ENCODE measurements at regions not wholly inside any gene's neighbourhood (a gene's known extent, or its start where the extent isn't known, plus 50 kb on each side); places are given as distances from the start of the nearest gene placed in this dataset.

GRCh38 chr6:60687085-60687484 is 1598.9 kb downstream of the KHDRBS2 start (continued):
- TF ChIP-seq, protein P1, sequence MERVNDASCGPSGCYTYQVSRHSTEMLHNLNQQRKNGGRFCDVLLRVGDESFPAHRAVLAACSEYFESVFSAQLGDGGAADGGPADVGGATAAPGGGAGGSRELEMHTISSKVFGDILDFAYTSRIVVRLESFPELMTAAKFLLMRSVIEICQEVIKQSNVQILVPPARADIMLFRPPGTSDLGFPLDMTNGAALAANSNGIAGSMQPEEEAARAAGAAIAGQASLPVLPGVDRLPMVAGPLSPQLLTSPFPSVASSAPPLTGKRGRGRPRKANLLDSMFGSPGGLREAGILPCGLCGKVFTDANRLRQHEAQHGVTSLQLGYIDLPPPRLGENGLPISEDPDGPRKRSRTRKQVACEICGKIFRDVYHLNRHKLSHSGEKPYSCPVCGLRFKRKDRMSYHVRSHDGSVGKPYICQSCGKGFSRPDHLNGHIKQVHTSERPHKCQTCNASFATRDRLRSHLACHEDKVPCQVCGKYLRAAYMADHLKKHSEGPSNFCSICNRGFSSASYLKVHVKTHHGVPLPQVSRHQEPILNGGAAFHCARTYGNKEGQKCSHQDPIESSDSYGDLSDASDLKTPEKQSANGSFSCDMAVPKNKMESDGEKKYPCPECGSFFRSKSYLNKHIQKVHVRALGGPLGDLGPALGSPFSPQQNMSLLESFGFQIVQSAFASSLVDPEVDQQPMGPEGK (CRISPR knock-in tag; IDR thresholded peaks at IDR 0.05; ENCODE audit: borderline replicate concordance) = no peak
- no peak for TF ChIP-seq NR2C1 (IDR thresholded peaks at IDR 0.05)
- TF ChIP-seq NR2C1 (tag; IDR thresholded peaks at IDR 0.05) = no peak
- no peak for TF ChIP-seq SMAD1 (IDR thresholded peaks at IDR 0.05; ENCODE audit: low read depth, low read length, partially characterized antibody)

GRCh38 chr6:60681806-60682205 is 1604.2 kb downstream of the KHDRBS2 start:
- no peaks in the 10 kb centered on the region for H3K36me3 ChIP-seq (ENCODE audit: control insufficient read depth, insufficient read depth, low read length)
- in situ Hi-C loops (cut with MboI) = no loop called here
- ATAC-seq (no peak), DNase-seq (ENCODE audit: extremely low read depth in 1 of 4, low spot score in 3 of 4) (no peak), FAIRE-seq (no peak)
- H3K27ac ChIP-seq (ENCODE audit: extremely low read depth, low read depth, low read length) = no peak overlapping the region
- no peak overlapping the region for H3K9ac ChIP-seq (ENCODE audit: insufficient read depth in 1 of 2, low read depth in 2 of 2, low read length in 2 of 2)
- no peak overlapping the region for H2AFZ ChIP-seq (ENCODE audit: low read depth, low read length)
- no peak overlapping the region for H3K4me3 ChIP-seq
- H3K4me2 ChIP-seq (ENCODE audit: insufficient read depth, low read length) = no peak overlapping the region
- no TSS peak for BruUV-seq (replicated peaks)
- CTCF ChIA-PET (ENCODE audit: low intra/inter-chr PET ratio) = no interaction called here
- no peaks in the 10 kb centered on the region for H3K79me2 ChIP-seq (ENCODE audit: control insufficient read depth, insufficient read depth, low read length)
- no peaks in the 10 kb centered on the region for H4K20me1 ChIP-seq (replicated peaks; ENCODE audit: control insufficient read depth, insufficient read depth, low read length)
- no peaks in the 10 kb centered on the region for H3K9me1 ChIP-seq (ENCODE audit: control insufficient read depth, insufficient read depth, low read length)
- intact Hi-C loops (cut with micrococcal nuclease) = no loop called here
- H3K9me3 ChIP-seq (replicated peaks; ENCODE audit: control insufficient read depth, insufficient read depth, low read depth, low read length) = no peaks in the 10 kb centered on the region
- no peaks in the 10 kb centered on the region for H3K4me1 ChIP-seq (replicated peaks in 1 of 2; ENCODE audit: control insufficient read depth in 2 of 2, insufficient read depth in 2 of 2, low read length in 2 of 2)
- TF ChIP-seq BDP1 (IDR thresholded peaks at IDR 0.05; ENCODE audit: insufficient read depth, insufficient read length) (no peak), MCM7 (IDR thresholded peaks at IDR 0.05) (no peak), ZFX (CRISPR knock-in tag; IDR thresholded peaks at IDR 0.05) (no peak), EZH2 (IDR thresholded peaks at IDR 0.05; ENCODE audit: borderline replicate concordance, low read depth, low read length) (no peak), ARID2 (IDR thresholded peaks at IDR 0.05) (no peak), MECOM (CRISPR knock-in tag; IDR thresholded peaks at IDR 0.05) (no peak), OTX1 (CRISPR knock-in tag; IDR thresholded peaks at IDR 0.05) (no peak), ZNF707 (CRISPR knock-in tag; conservative IDR thresholded peaks at IDR 0.05) (no peak), GABPB2 (CRISPR knock-in tag; conservative IDR thresholded peaks at IDR 0.05) (no peak), DEAF1 (CRISPR knock-in tag; IDR thresholded peaks at IDR 0.05) (no peak), SIRT6 (IDR thresholded peaks at IDR 0.05; ENCODE audit: low read depth, low read length) (no peak), RBM25 (IDR thresholded peaks at IDR 0.05; ENCODE audit: low read depth, low read length, severe bottlenecking) (no peak), USF2 (CRISPR knock-in tag; IDR thresholded peaks at IDR 0.05) (no peak)
- TF ChIP-seq, protein P2, sequence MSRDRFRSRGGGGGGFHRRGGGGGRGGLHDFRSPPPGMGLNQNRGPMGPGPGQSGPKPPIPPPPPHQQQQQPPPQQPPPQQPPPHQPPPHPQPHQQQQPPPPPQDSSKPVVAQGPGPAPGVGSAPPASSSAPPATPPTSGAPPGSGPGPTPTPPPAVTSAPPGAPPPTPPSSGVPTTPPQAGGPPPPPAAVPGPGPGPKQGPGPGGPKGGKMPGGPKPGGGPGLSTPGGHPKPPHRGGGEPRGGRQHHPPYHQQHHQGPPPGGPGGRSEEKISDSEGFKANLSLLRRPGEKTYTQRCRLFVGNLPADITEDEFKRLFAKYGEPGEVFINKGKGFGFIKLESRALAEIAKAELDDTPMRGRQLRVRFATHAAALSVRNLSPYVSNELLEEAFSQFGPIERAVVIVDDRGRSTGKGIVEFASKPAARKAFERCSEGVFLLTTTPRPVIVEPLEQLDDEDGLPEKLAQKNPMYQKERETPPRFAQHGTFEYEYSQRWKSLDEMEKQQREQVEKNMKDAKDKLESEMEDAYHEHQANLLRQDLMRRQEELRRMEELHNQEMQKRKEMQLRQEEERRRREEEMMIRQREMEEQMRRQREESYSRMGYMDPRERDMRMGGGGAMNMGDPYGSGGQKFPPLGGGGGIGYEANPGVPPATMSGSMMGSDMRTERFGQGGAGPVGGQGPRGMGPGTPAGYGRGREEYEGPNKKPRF (IDR thresholded peaks at IDR 0.05; ENCODE audit: low read depth, low read length) = no peak
- H3K27me3 ChIP-seq (ENCODE audit: control insufficient read depth in 2 of 2, insufficient read depth in 2 of 2, low read length in 2 of 2) = no peaks in the 10 kb centered on the region
- POLR2A ChIA-PET = no interaction called here
